Neural cell (in vitro differentiated cells): ENCODE measurements at regions not wholly inside any gene's neighbourhood (a gene's known extent, or its start where the extent isn't known, plus 50 kb on each side); places are given as distances from the start of the nearest gene placed in this dataset.

Experiments
- CTCF ChIP-seq: fragments of 450-650 bp; IDR thresholded peaks from 2 replicates; pipeline ENCODE4 v1.5.1; 2014; ENCODE audit warnings: antibody characterized with exemption, mild to moderate bottlenecking, moderate library complexity; ENCODE audit not compliant: poor library complexity, severe bottlenecking
- TAF1 ChIP-seq: IDR thresholded peaks from 2 replicates; pipeline ENCODE4 v1.6.1; 2012; ENCODE audit warnings: low read depth

- TF ChIP-seq CTCF, result no peak
- TF ChIP-seq TAF1, result no peak
Observed at GRCh38 chr3:23112491-23112890, 90.6 kb upstream of the UBE2E2 start.
